Naive thymus-derived CD4-positive, alpha-beta T cell (primary cell): ENCODE measurements at regions not wholly inside any gene's neighbourhood (a gene's known extent, or its start where the extent isn't known, plus 50 kb on each side); places are given as distances from the start of the nearest gene placed in this dataset.

Experiments
- ATAC-seq: fragments of 150-1000 bp; cut with Tn5 transposase; 2 replicates; pipeline ENCODE4 v1.10.0; 2021; ENCODE audit warnings: mild to moderate bottlenecking, moderate library complexity
- CTCF ChIA-PET: fragments of 350-600 bp; sonication (Branson Sonifier 250); formaldehyde crosslinking; loops from one replicate; lab custom pipeline; 2021; ENCODE audit warnings: antibody characterized with exemption; lab: Charles Lee
- POLR2A ChIA-PET: fragments of 350-600 bp; sonication (Branson Sonifier 250); formaldehyde crosslinking; loops from one replicate; lab custom pipeline; 2021; ENCODE audit warnings: antibody characterized with exemption, inconsistent platforms; lab: Charles Lee
- DNase-seq, 9 donors: peaks; one replicate each; pipeline versions ENCODE4 v3.0.0 to v3.0.0-alpha.2; 2020 to 2022; ENCODE audit warnings: mixed read lengths in 1 of 9
- H3K27ac ChIP-seq: one replicate; pipeline ENCODE4 v1.7.0; 2013; ENCODE audit warnings: mild to moderate bottlenecking, low read depth, low read length, moderate library complexity
- H3K27me3 ChIP-seq, 2 donors: one replicate each; pipeline ENCODE4 v1.7.0; 2013; ENCODE audit warnings: low read length in 2 of 2, mild to moderate bottlenecking in 2 of 2, moderate library complexity in 2 of 2; ENCODE audit not compliant: control insufficient read depth in 2 of 2, insufficient read depth in 2 of 2
- H3K36me3 ChIP-seq, 3 experiments: 1 replicate in 2 of 3; 2 replicates in 1 of 3; pipeline ENCODE4 v1.7.0; 2013; ENCODE audit warnings: low read length in 3 of 3, mild to moderate bottlenecking in 3 of 3, moderate library complexity in 1 of 3; ENCODE audit not compliant: insufficient read depth in 3 of 3, control insufficient read depth in 2 of 3
- H3K4me1 ChIP-seq, 2 donors: one replicate each; pipeline ENCODE4 v1.7.0; 2013; ENCODE audit warnings: low read length in 2 of 2, mild to moderate bottlenecking in 2 of 2, moderate library complexity in 1 of 2; ENCODE audit not compliant: control insufficient read depth in 2 of 2, insufficient read depth in 2 of 2
- H3K4me3 ChIP-seq: 2 replicates; pipeline ENCODE4 v1.7.0; 2013; ENCODE audit warnings: mild to moderate bottlenecking, low read length
- H3K9me3 ChIP-seq, 3 experiments: 1 replicate in 2 of 3; 2 replicates in 1 of 3; pipeline ENCODE4 v1.7.0; 2013; ENCODE audit warnings: low read length in 3 of 3; ENCODE audit not compliant: control insufficient read depth in 2 of 3
- H3K27ac Mint-ChIP-seq, 9 donors: one replicate each; pipeline ENCODE4 v1.8.0; 2020 to 2022; ENCODE audit warnings: mixed read lengths in 9 of 9, mild to moderate bottlenecking in 8 of 9, moderate library complexity in 5 of 9, inconsistent platforms in 2 of 9
- H3K27me3 Mint-ChIP-seq, 5 donors: one replicate each; pipeline ENCODE4 v1.8.0; 2021 to 2022; ENCODE audit warnings: mixed read lengths in 5 of 5, mild to moderate bottlenecking in 1 of 5
- H3K36me3 Mint-ChIP-seq, 5 donors: one replicate each; pipeline ENCODE4 v1.8.0; 2020 to 2022; ENCODE audit warnings: mixed read lengths in 5 of 5, mild to moderate bottlenecking in 3 of 5, inconsistent platforms in 1 of 5
- H3K4me1 Mint-ChIP-seq, 7 donors: one replicate each; pipeline ENCODE4 v1.8.0; 2020 to 2022; ENCODE audit warnings: mixed read lengths in 7 of 7, mild to moderate bottlenecking in 3 of 7, inconsistent platforms in 1 of 7
- H3K4me3 Mint-ChIP-seq, 10 donors: one replicate each; pipeline ENCODE4 v1.8.0; 2020 to 2022; ENCODE audit warnings: mild to moderate bottlenecking in 10 of 10, mixed read lengths in 10 of 10, moderate library complexity in 6 of 10, inconsistent platforms in 2 of 10
- H3K9me3 Mint-ChIP-seq, 11 donors: one replicate each; pipeline ENCODE4 v1.8.0; 2020 to 2022; ENCODE audit warnings: mixed read lengths in 11 of 11, mild to moderate bottlenecking in 4 of 11, inconsistent platforms in 1 of 11, moderate library complexity in 1 of 11
- intact Hi-C, 2 donors: fragments of 100-400 bp; cut with micrococcal nuclease; formaldehyde crosslinking; loops; one replicate each; pipeline ENCODE4 v1.15.1; 2023

DNA sequence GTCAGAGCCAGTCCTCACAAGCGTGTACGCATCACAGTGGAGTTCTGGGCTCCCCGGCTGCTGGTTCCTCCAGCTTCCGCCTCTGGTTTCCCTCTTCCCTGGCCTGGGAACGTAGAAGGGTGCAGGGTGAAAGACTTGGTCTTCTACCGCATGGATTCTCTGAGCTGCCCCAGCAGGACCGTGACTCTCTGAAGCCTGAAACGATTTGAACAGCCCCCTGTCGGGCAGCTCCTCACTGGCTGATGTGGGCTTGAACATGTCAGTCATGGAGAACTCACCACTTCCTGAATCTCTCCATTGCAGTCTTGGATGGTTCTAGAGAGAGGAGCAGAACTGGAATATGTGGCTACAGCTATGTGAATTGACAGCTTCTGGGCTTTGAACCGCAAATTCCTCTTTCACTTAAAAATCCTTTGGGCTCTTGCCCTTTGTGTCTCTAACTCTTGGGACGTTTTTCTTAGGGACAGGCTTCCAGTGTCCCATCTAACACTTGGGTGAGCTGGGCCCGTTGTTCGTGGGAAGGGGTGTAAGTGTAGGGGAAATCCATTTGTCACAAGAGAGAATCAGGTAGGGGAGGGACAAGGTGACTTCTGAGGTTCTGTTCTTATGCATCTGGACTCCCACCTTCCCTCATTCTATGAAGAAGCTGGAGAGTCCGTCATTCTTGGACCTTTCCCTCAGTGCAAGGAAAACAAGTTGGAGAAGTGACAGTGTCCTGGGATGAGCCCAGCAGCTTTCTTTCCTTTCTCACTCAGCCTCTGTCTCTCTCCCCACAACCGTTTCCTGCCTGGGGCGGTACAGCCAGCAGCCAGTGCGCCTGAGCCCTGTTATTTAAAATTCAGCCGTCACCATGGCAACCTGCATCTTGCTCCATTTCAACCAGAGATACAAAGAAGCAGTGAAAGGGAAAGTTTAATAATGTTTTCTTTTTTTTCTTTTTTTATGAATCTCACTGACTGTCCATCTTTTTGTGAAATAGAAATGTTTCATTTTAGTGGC is 84.7 kb downstream of the PTTG1 start:
- intact Hi-C loops: loop anchor here (1.0 to 10.0 kb wide), 7 partner anchors 38 to 388 kb away; partner anchors contain the start of genes PTTG1 (in 1 of the 2), PWWP2A (in 1 of the 2) and SLU7 (in 1 of the 2)
- no peak overlapping the region for H3K4me3 ChIP-seq
- H3K4me1 ChIP-seq: peaks cover 9 to 32% of the 10 kb centered on the region in 2 donors
- no peaks in the 10 kb centered on the region for H3K27me3 ChIP-seq
- Mint-ChIP-seq H3K4me3 (peak overlapping the region in 9 of 10 donors; percentile 17 to 74 (median 46)), H3K27ac (peak overlapping the region; percentile 73 to 95 (median 84)), H3K9me3 (no peaks in the 10 kb centered on the region), H3K27me3 (peaks cover 0 to 5% (median 3%) of the 10 kb centered on the region in 5 donors), H3K4me1 (peaks cover 24 to 50% (median 29%) of the 10 kb centered on the region in 7 donors), H3K36me3 (no peaks in the 10 kb centered on the region)
- ChIA-PET POLR2A (no interaction called here), CTCF (interaction anchor here (0.6 to 3.4 kb wide), 3 partner anchors 8 to 543 kb away, joined by 3 to 33 read pairs (median 3); no protein-coding TSS in a partner anchor)
- H3K36me3 ChIP-seq: no peaks in the 10 kb centered on the region
- no peaks in the 10 kb centered on the region for H3K9me3 ChIP-seq
- ATAC-seq (peak; percentile 83), DNase-seq (peak; percentile 43 to 80 (median 68))
- H3K27ac ChIP-seq: peak overlapping the region; percentile 45

DNA sequence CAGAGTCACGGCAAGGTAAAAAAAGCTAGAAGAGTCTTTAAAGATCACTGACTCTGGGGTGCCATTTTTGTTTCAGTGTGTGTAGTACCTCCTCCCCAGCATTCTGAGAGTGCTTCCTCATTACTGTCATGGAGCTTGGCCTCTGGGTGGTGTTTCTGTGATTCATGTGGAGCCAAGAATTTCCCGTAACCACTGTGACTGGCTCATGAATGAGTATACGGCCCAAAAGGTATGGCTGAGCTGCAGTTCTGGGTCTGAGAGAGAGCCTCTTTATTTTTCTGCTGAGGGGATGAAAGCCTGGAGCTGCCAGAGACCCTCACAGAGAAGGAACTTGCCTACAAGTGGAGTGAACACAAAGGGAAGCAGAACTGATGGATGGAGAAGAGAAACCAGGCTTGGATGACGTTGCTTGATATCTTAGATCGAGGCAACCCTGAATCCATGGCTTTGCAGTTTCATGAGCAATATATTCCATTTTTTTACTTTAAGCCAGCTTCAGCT is 85.6 kb downstream of the PTTG1 start:
- no peaks in the 10 kb centered on the region for H3K9me3 Mint-ChIP-seq
- peak overlapping the region in 4 of 10 donors; percentile 32 to 74 (median 49) for H3K4me3 Mint-ChIP-seq
- H3K27me3 Mint-ChIP-seq: peaks cover 0 to 7% (median 4%) of the 10 kb centered on the region in 5 donors
- intact Hi-C loops: loop anchor here (2.0 to 10.0 kb wide), 4 partner anchors 85 to 388 kb away; partner anchors contain the start of genes PTTG1 (in 1 of the 2) and PWWP2A (in 1 of the 2)
- H3K27ac Mint-ChIP-seq: peak overlapping the region in 7 of 9 donors; percentile 48 to 95 (median 81)
- Histone ChIP-seq H3K27me3 (no peaks in the 10 kb centered on the region), H3K9me3 (no peaks in the 10 kb centered on the region), H3K4me3 (peak overlapping the region; percentile 2), H3K4me1 (peaks cover 9 to 32% of the 10 kb centered on the region in 2 donors), H3K36me3 (no peaks in the 10 kb centered on the region), H3K27ac (peak overlapping the region; percentile 24)
- POLR2A ChIA-PET: no interaction called here
- H3K4me1 Mint-ChIP-seq: peaks cover 24 to 50% (median 29%) of the 10 kb centered on the region in 7 donors
- peaks cover 0 to 1% (median 0%) of the 10 kb centered on the region in 5 donors for H3K36me3 Mint-ChIP-seq
- CTCF ChIA-PET: interaction anchor here (1.2 to 3.4 kb wide), 3 partner anchors 9 to 68 kb away, joined by 3 to 33 read pairs (median 4); no protein-coding TSS in a partner anchor
- DNase-seq (peak in 1 of 9 donors; percentile 30), ATAC-seq (peak; percentile 51)

DNA sequence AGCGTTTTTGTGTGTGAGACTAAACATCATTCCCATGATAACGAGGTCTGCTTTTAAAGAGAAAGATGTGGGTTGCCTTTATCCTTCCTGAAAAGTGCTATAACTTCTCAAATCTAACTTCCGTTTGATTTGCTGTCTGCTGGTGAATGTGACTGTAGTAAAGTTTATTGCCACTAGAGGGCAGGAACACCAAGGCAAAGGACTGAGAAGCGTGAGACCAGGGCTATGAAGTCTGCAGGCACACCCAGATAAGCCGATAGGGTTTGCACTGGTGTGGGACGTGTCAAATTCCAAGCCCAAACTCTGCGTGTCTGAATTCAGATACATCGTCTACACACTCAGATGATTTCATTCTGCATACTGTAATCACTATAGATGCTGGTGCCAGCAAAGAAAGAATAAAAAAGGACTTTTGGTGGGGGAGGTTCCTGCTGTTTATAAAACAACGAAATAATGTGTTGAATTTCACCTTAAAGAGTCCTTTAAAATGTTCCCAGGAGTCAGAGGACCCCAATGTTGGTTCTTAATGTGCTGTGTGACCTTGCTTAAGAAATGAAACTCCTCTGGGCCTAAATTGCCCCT is 87.2 kb downstream of the PTTG1 start:
- no peaks in the 10 kb centered on the region for H3K27me3 ChIP-seq
- peaks cover 24 to 50% (median 29%) of the 10 kb centered on the region in 7 donors for H3K4me1 Mint-ChIP-seq
- H3K9me3 Mint-ChIP-seq: no peaks in the 10 kb centered on the region
- no peaks in the 10 kb centered on the region for H3K36me3 ChIP-seq
- H3K9me3 ChIP-seq: no peaks in the 10 kb centered on the region
- peaks cover 0 to 13% (median 6%) of the 10 kb centered on the region in 5 donors for H3K27me3 Mint-ChIP-seq
- POLR2A ChIA-PET: no interaction called here
- DNase-seq (peak in 8 of 9 donors; percentile 51 to 81 (median 74)), ATAC-seq (peak; percentile 83)
- CTCF ChIA-PET: interaction anchor here (0.6 to 3.4 kb wide), 3 partner anchors 70 to 907 kb away, joined by 6 to 33 read pairs (median 6); no protein-coding TSS in a partner anchor
- no peak overlapping the region for H3K4me3 ChIP-seq
- peak overlapping the region in 6 of 9 donors; percentile 19 to 84 (median 68) for H3K27ac Mint-ChIP-seq
- H3K4me1 ChIP-seq: peaks cover 9 to 32% of the 10 kb centered on the region in 2 donors
- peak overlapping the region in 2 of 10 donors; percentile 20 to 65 for H3K4me3 Mint-ChIP-seq
- intact Hi-C loops: loop anchor here (1.0 to 10.0 kb wide), 7 partner anchors 42 to 1035 kb away; partner anchors contain the start of gene PTTG1 (in 1 of the 2)
- peaks cover 0 to 4% (median 0%) of the 10 kb centered on the region in 5 donors for H3K36me3 Mint-ChIP-seq
- no peak overlapping the region for H3K27ac ChIP-seq

DNA sequence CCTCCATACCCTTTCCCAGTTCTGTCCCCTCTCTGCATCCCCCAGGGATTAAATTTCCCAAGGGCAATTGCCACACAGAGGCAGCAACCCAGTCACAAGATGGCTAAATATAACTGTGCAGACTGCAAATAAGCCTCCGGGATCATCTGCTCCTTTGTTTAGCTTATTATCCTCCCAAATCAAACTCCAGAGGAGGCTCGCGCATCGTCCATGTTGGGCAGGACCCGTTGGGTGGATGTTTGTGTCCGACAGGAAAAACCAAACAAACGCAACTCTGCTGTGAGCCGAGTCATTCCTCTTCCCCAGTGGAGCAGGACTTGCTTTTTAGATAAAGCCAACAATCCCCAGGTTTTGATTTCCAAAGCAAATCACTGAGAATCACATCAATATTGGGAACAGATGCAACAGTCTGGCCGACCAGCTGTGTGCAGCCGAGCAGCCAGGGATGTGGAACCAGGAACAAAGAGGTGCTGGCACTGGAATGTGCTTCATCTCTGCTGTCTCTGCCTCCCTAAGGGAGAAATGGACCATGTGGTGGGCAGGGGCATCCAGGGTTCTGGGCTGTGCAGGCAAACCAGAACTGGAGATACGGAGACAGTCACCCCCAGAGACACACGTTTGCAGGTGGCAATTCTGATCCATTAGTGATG is 89.8 kb downstream of the PTTG1 start:
- ATAC-seq (no peak), DNase-seq (no peak)
- Mint-ChIP-seq H3K27ac (no peak overlapping the region), H3K4me1 (peaks cover 13 to 25% (median 20%) of the 10 kb centered on the region in 7 donors), H3K36me3 (peaks cover 0 to 9% (median 0%) of the 10 kb centered on the region in 5 donors), H3K9me3 (no peaks in the 10 kb centered on the region), H3K27me3 (peaks cover 0 to 16% (median 8%) of the 10 kb centered on the region in 5 donors), H3K4me3 (no peak overlapping the region)
- H3K36me3 ChIP-seq: no peaks in the 10 kb centered on the region
- H3K27me3 ChIP-seq: no peaks in the 10 kb centered on the region
- intact Hi-C loops: no loop called here
- ChIA-PET CTCF (no interaction called here), POLR2A (no interaction called here)
- H3K4me3 ChIP-seq: no peak overlapping the region
- H3K27ac ChIP-seq: no peak overlapping the region
- peaks cover 5 to 20% of the 10 kb centered on the region in 2 donors for H3K4me1 ChIP-seq
- no peaks in the 10 kb centered on the region for H3K9me3 ChIP-seq
